Fibroblast of skin of left quadriceps (primary cell): ENCODE measurements at regions not wholly inside any gene's neighbourhood (a gene's known extent, or its start where the extent isn't known, plus 50 kb on each side); places are given as distances from the start of the nearest gene placed in this dataset.
A peak's percentile ranks its signal among the peaks of the same experiment; 100 is the strongest.
"Not testable (repeated sequence)": the region's sequence is repeated elsewhere in the genome, so short reads cannot be mapped to it uniquely, and the experiment has no call there.

Source experiments
- DNase-seq, 2 experiments: peaks; one replicate each; pipeline ENCODE4 v3.0.0-alpha.2; 2013; ENCODE audit warnings: low read depth in 2 of 2

GRCh38 chr11:95650276-95650675 lies 139.3 kb downstream of the FAM76B start:
- no peak for DNase-seq

- DNase-seq = no peak
Observed at GRCh38 chr11:95647871-95648270, 141.7 kb downstream of the FAM76B start.

GRCh38 chr11:95647355-95647754 lies 142.2 kb downstream of the FAM76B start:
- no peak for DNase-seq

GRCh38 chr11:95641495-95641894 lies 148.1 kb downstream of the FAM76B start:
- no peak for DNase-seq

- no peak for DNase-seq
Observed at GRCh38 chr11:95638501-95638900, 151.1 kb downstream of the FAM76B start.

GRCh38 chr11:95625164-95625900 lies 164.2 kb downstream of the FAM76B start:
- no peak for DNase-seq

GRCh38 chr11:95616256-95616804 lies 173.3 kb downstream of the FAM76B start:
- no peak for DNase-seq

- no peak for DNase-seq
Observed at GRCh38 chr11:95611827-95612226, 177.8 kb downstream of the FAM76B start.

GRCh38 chr11:95610185-95610584 lies 179.4 kb downstream of the FAM76B start:
- DNase-seq = not testable (repeated sequence)

GRCh38 chr11:95608093-95608492 lies 181.5 kb downstream of the FAM76B start:
- no peak for DNase-seq

- no peak for DNase-seq
Observed at GRCh38 chr11:95606824-95607223, 182.8 kb downstream of the FAM76B start.

- no peak for DNase-seq
Observed at GRCh38 chr11:95605271-95605940, 184.2 kb downstream of the FAM76B start.

- DNase-seq = no peak
Observed at GRCh38 chr11:95599959-95600586, 189.5 kb downstream of the FAM76B start.

GRCh38 chr11:95595973-95596489 lies 193.6 kb downstream of the FAM76B start:
- no peak for DNase-seq

GRCh38 chr11:95595541-95595940 lies 194.0 kb downstream of the FAM76B start:
- no peak for DNase-seq

GRCh38 chr11:95593111-95593510 lies 196.5 kb downstream of the FAM76B start:
- DNase-seq = no peak

- peak; percentile 25 to 37 for DNase-seq
Observed at GRCh38 chr11:95592471-95592870, 197.1 kb downstream of the FAM76B start.

GRCh38 chr11:95589893-95590612 lies 199.5 kb downstream of the FAM76B start:
- no peak for DNase-seq

- DNase-seq = no peak
Observed at GRCh38 chr11:95588821-95589220, 200.8 kb downstream of the FAM76B start.

GRCh38 chr11:95586661-95587060 lies 202.9 kb downstream of the FAM76B start:
- no peak for DNase-seq

- no peak for DNase-seq
Observed at GRCh38 chr11:95586155-95586554, 203.4 kb downstream of the FAM76B start.

- DNase-seq = no peak
Observed at GRCh38 chr11:95585752-95586077, 203.9 kb downstream of the FAM76B start.
